ENCODE measurements at regions not wholly inside any gene's neighbourhood (a gene's known extent, or its start where the extent isn't known, plus 50 kb on each side); places are given as distances from the start of the nearest gene placed in this dataset.

DNA sequence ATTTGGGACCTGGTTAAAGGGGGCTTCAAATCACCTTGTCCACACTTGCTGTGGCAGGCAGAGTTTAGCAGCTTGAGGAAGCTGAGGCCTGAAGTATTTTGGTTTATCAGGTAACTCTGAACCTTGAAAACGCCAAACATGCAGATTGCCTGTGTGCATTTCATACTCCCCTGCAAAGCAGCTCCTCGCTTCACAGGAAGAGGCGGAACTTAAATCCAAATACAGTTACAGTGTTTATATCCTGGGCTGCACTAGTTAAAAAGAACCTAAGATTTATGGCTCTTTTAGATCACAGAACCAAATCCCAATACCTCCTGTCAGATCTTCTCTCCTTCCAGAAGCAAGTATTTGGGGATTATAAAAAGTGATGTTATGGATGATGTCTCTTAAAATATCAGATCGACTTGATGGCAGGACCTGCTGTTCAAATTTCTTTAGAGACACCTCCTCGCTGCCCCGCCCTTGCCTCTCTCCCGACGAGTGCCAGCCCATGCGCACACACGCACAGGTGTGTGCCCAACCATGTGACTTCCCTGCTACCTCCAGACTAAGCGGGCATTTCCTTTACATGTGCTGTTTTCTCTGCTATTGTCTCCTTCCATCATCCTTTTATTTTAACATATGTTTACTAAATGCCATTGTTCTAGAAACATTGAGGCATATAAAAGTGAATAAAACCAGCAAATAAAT is 224.6 kb upstream of the FOXQ1 start:
- no peak for TF ChIP-seq RELA (CRISPR knock-in tag; IDR thresholded peaks at IDR 0.05; ENCODE audit: borderline replicate concordance)
- TF ChIP-seq, protein P1, sequence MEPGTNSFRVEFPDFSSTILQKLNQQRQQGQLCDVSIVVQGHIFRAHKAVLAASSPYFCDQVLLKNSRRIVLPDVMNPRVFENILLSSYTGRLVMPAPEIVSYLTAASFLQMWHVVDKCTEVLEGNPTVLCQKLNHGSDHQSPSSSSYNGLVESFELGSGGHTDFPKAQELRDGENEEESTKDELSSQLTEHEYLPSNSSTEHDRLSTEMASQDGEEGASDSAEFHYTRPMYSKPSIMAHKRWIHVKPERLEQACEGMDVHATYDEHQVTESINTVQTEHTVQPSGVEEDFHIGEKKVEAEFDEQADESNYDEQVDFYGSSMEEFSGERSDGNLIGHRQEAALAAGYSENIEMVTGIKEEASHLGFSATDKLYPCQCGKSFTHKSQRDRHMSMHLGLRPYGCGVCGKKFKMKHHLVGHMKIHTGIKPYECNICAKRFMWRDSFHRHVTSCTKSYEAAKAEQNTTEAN (CRISPR knock-in tag; IDR thresholded peaks at IDR 0.05), result no peak
- TF ChIP-seq ZNF416 (CRISPR knock-in tag; IDR thresholded peaks at IDR 0.05), result no peak
- TF ChIP-seq, protein P2, sequence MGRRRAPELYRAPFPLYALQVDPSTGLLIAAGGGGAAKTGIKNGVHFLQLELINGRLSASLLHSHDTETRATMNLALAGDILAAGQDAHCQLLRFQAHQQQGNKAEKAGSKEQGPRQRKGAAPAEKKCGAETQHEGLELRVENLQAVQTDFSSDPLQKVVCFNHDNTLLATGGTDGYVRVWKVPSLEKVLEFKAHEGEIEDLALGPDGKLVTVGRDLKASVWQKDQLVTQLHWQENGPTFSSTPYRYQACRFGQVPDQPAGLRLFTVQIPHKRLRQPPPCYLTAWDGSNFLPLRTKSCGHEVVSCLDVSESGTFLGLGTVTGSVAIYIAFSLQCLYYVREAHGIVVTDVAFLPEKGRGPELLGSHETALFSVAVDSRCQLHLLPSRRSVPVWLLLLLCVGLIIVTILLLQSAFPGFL (CRISPR knock-in tag; IDR thresholded peaks at IDR 0.05; ENCODE audit: borderline replicate concordance), result no peak
- no peak for TF ChIP-seq SMAD3 (CRISPR knock-in tag; IDR thresholded peaks at IDR 0.05; ENCODE audit: borderline replicate concordance)
- TF ChIP-seq FOXK1 (CRISPR knock-in tag; IDR thresholded peaks at IDR 0.05), result no peak
- no peak for TF ChIP-seq TEAD4 (CRISPR knock-in tag; IDR thresholded peaks at IDR 0.05)
- TF ChIP-seq MYBL2 (CRISPR knock-in tag; IDR thresholded peaks at IDR 0.05), result no peak
- TF ChIP-seq, protein P3, sequence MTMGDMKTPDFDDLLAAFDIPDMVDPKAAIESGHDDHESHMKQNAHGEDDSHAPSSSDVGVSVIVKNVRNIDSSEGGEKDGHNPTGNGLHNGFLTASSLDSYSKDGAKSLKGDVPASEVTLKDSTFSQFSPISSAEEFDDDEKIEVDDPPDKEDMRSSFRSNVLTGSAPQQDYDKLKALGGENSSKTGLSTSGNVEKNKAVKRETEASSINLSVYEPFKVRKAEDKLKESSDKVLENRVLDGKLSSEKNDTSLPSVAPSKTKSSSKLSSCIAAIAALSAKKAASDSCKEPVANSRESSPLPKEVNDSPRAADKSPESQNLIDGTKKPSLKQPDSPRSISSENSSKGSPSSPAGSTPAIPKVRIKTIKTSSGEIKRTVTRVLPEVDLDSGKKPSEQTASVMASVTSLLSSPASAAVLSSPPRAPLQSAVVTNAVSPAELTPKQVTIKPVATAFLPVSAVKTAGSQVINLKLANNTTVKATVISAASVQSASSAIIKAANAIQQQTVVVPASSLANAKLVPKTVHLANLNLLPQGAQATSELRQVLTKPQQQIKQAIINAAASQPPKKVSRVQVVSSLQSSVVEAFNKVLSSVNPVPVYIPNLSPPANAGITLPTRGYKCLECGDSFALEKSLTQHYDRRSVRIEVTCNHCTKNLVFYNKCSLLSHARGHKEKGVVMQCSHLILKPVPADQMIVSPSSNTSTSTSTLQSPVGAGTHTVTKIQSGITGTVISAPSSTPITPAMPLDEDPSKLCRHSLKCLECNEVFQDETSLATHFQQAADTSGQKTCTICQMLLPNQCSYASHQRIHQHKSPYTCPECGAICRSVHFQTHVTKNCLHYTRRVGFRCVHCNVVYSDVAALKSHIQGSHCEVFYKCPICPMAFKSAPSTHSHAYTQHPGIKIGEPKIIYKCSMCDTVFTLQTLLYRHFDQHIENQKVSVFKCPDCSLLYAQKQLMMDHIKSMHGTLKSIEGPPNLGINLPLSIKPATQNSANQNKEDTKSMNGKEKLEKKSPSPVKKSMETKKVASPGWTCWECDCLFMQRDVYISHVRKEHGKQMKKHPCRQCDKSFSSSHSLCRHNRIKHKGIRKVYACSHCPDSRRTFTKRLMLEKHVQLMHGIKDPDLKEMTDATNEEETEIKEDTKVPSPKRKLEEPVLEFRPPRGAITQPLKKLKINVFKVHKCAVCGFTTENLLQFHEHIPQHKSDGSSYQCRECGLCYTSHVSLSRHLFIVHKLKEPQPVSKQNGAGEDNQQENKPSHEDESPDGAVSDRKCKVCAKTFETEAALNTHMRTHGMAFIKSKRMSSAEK (CRISPR knock-in tag; IDR thresholded peaks at IDR 0.05; ENCODE audit: borderline replicate concordance), result no peak
- no peak for TF ChIP-seq ZNF232 (CRISPR knock-in tag; IDR thresholded peaks at IDR 0.05)
- no peak for TF ChIP-seq FOXJ3 (CRISPR knock-in tag; IDR thresholded peaks at IDR 0.05; ENCODE audit: borderline replicate concordance)
- no peak for TF ChIP-seq TEAD1 (CRISPR knock-in tag; IDR thresholded peaks at IDR 0.05)
- no peak for TF ChIP-seq GABPB1 (CRISPR knock-in tag; IDR thresholded peaks at IDR 0.05)
- TF ChIP-seq, protein P4, sequence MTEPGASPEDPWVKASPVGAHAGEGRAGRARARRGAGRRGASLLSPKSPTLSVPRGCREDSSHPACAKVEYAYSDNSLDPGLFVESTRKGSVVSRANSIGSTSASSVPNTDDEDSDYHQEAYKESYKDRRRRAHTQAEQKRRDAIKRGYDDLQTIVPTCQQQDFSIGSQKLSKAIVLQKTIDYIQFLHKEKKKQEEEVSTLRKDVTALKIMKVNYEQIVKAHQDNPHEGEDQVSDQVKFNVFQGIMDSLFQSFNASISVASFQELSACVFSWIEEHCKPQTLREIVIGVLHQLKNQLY (CRISPR knock-in tag; IDR thresholded peaks at IDR 0.05), result no peak
- no peak for TF ChIP-seq NFATC4 (CRISPR knock-in tag; IDR thresholded peaks at IDR 0.05)
- TF ChIP-seq, protein P5, sequence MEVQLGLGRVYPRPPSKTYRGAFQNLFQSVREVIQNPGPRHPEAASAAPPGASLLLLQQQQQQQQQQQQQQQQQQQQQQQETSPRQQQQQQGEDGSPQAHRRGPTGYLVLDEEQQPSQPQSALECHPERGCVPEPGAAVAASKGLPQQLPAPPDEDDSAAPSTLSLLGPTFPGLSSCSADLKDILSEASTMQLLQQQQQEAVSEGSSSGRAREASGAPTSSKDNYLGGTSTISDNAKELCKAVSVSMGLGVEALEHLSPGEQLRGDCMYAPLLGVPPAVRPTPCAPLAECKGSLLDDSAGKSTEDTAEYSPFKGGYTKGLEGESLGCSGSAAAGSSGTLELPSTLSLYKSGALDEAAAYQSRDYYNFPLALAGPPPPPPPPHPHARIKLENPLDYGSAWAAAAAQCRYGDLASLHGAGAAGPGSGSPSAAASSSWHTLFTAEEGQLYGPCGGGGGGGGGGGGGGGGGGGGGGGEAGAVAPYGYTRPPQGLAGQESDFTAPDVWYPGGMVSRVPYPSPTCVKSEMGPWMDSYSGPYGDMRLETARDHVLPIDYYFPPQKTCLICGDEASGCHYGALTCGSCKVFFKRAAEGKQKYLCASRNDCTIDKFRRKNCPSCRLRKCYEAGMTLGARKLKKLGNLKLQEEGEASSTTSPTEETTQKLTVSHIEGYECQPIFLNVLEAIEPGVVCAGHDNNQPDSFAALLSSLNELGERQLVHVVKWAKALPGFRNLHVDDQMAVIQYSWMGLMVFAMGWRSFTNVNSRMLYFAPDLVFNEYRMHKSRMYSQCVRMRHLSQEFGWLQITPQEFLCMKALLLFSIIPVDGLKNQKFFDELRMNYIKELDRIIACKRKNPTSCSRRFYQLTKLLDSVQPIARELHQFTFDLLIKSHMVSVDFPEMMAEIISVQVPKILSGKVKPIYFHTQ (CRISPR knock-in tag; IDR thresholded peaks at IDR 0.05), result no peak
- H3K36me3 Mint-ChIP-seq, result no peaks in the 10 kb centered on the region

More for the DNA sequence above, 224.6 kb upstream of the FOXQ1 start:
- no peak for DNase-seq (ENCODE audit: low spot score)
- Mint-ChIP-seq H3K27me3 (ENCODE audit: low read depth) (no peaks in the 10 kb centered on the region; the same call in 1 of the 2 replicates), H3K27ac (no peak overlapping the region), H3K4me1 (0 out of 2 replicates have a peak, but pooled peaks cover 4% of the 10 kb centered on the region), H3K4me3 (no peak overlapping the region), H3K9me3 (no peaks in the 10 kb centered on the region)
- POLR2A ChIA-PET, result no interaction called here
- CTCF ChIA-PET, result no interaction called here
- no peak for ATAC-seq
